NCI-H82 treated with DMSO at 0.1 percent for 48 hours (cell line): ENCODE measurements at regions not wholly inside any gene's neighbourhood (a gene's known extent, or its start where the extent isn't known, plus 50 kb on each side); places are given as distances from the start of the nearest gene placed in this dataset.
A peak's percentile ranks its signal among the peaks of the same experiment; 100 is the strongest.
"Not testable (repeated sequence)": the region's sequence is repeated elsewhere in the genome, so short reads cannot be mapped to it uniquely, and the experiment has no call there.

ENCODE experiments used
- DNase-seq: peaks from one replicate; lab custom pipeline; 2025; ENCODE audit not compliant: unreplicated experiment; lab: John Stamatoyannopoulos, UW

- peak; percentile 67 for DNase-seq
Measured at GRCh38 chr3:166837535-166837934, 542.6 kb downstream of the ZBBX start.

- no peak for DNase-seq
Measured at GRCh38 chr3:166836836-166837235, 543.3 kb downstream of the ZBBX start.

- DNase-seq: no peak
Measured at GRCh38 chr3:166829896-166830295, 550.2 kb downstream of the ZBBX start.

- DNase-seq: no peak
Measured at GRCh38 chr3:166818464-166818863, 561.6 kb downstream of the ZBBX start.

- not testable (repeated sequence) for DNase-seq
Measured at GRCh38 chr3:166817269-166817668, 562.8 kb downstream of the ZBBX start.

GRCh38 chr3:166810741-166811445 is 569.2 kb downstream of the ZBBX start:
- DNase-seq: no peak

- no peak for DNase-seq
Measured at GRCh38 chr3:166809520-166809919, 570.6 kb downstream of the ZBBX start.

- no peak for DNase-seq
Measured at GRCh38 chr3:166788936-166789335, 591.2 kb downstream of the ZBBX start.

GRCh38 chr3:166785876-166786275 is 594.2 kb downstream of the ZBBX start:
- no peak for DNase-seq

- DNase-seq: no peak
Measured at GRCh38 chr3:166783206-166783605, 596.9 kb downstream of the ZBBX start.

GRCh38 chr3:166764698-166765318 is 615.3 kb downstream of the ZBBX start:
- DNase-seq: no peak

GRCh38 chr3:166759736-166760513 is 620.2 kb downstream of the ZBBX start:
- DNase-seq: no peak

GRCh38 chr3:166752214-166752613 is 627.9 kb downstream of the ZBBX start:
- no peak for DNase-seq

- DNase-seq: no peak
Measured at GRCh38 chr3:166743481-166744134, 636.5 kb downstream of the ZBBX start.

- DNase-seq: no peak
Measured at GRCh38 chr3:166734734-166735133, 645.4 kb downstream of the ZBBX start.

GRCh38 chr3:166731701-166732100 is 648.4 kb downstream of the ZBBX start:
- DNase-seq: no peak

- DNase-seq: no peak
Measured at GRCh38 chr3:166721466-166721865, 658.6 kb downstream of the ZBBX start.

- no peak for DNase-seq
Measured at GRCh38 chr3:166714206-166714605, 665.9 kb downstream of the ZBBX start.

- no peak for DNase-seq
Measured at GRCh38 chr3:166713787-166714186, 666.3 kb downstream of the ZBBX start.

GRCh38 chr3:166706094-166706493 is 674.0 kb downstream of the ZBBX start:
- no peak for DNase-seq

GRCh38 chr3:166697495-166697894 is 682.6 kb downstream of the ZBBX start:
- DNase-seq: no peak

GRCh38 chr3:166696103-166696502 is 684.0 kb downstream of the ZBBX start:
- DNase-seq: no peak
